HG03558 (cell line): ENCODE measurements at regions not wholly inside any gene's neighbourhood (a gene's known extent, or its start where the extent isn't known, plus 50 kb on each side); places are given as distances from the start of the nearest gene placed in this dataset.
"Not testable (repeated sequence)": the region's sequence is repeated elsewhere in the genome, so short reads cannot be mapped to it uniquely, and the experiment has no call there.

ENCODE experiments used
- ATAC-seq: cut with Tn5 transposase; IDR thresholded peaks from one replicate; pipeline ENCODE4 v1.9.1; 2021; ENCODE audit warnings: moderate number of reproducible peaks; ENCODE audit not compliant: unreplicated experiment; ENCODE audit errors: extremely low read depth

DNA sequence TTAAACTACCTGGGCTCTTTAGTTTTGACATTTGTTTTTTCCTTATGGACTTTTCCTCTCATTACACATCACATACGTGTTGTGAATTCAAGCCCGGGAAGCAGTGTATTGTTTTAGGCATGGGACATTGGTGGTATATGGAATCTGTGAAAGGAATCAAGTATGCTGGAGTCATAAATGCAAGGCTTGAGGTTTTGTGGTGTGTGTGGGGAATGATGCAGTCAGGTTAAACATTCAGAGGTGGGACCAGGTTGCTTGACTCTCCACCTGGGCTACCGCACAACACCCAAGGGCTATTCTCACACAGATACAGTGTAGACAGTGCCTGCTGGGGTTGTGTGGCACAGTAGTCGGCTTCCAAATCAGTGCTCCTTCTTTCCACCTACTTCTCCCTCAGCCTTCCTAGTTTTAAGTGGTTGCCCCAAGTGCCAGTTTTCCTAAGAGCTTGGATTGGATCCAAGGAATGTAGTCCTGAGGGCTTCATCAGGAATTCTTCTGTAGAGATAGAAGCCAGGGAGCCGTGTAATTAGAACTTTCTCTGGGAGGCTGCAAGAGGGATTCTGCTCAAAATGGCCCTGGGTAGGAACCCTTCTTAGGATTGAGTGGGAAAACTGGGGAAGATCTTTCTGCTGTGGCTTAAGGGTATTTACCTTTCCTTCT, 243.7 kb downstream of the C12orf75 start:
- no peak for ATAC-seq

GRCh38 chr12:105575235-105575634, 244.7 kb downstream of the C12orf75 start:
- ATAC-seq, result no peak

- ATAC-seq, result no peak
Measured at GRCh38 chr12:105576261-105576660, 245.8 kb downstream of the C12orf75 start.

- ATAC-seq, result no peak
Measured at GRCh38 chr12:105580821-105581352, 250.4 kb downstream of the C12orf75 start.

DNA sequence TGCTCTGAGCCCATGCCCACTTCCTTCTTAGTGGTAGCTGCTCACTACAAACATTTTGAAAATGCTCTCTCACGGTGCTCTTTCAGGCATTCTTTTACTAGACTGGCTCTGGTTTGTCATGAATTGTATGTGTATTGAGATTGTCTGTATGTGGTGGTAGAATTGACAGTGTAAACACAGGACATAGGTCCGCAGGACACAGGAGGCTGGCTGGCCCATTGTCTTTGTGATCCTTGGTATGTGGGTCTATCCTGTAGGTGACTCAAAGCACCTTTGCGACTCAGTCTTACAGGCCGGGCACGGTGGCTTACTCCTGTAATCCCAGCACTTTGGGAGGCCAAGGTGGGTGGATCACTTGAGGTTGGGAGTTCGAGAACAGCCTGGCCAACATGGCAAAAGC, 250.9 kb downstream of the C12orf75 start:
- ATAC-seq, result no peak

- no peak for ATAC-seq
Measured at GRCh38 chr12:105585107-105585506, 254.6 kb downstream of the C12orf75 start.

- ATAC-seq, result no peak
Measured at GRCh38 chr12:105587237-105587636, 256.7 kb downstream of the C12orf75 start.

DNA sequence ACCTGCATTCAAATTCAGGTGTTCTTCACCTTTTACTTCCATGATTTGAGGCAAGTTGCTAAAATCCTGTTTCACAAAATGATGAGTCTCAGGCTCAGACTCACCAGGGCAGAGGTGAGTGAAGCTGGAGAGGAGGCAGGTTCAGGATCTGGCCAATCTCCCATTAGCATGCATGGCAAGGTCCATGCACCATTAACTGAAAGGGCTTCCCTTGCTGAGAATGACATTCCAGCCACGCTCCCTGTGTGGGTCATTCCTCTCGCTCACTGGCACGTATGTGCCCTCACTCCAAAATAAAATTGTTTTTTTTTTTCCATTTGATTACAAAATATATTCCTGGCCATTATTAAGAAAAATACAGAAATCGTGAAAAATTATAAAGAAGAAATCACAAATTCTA, 257.6 kb downstream of the C12orf75 start:
- no peak for ATAC-seq

DNA sequence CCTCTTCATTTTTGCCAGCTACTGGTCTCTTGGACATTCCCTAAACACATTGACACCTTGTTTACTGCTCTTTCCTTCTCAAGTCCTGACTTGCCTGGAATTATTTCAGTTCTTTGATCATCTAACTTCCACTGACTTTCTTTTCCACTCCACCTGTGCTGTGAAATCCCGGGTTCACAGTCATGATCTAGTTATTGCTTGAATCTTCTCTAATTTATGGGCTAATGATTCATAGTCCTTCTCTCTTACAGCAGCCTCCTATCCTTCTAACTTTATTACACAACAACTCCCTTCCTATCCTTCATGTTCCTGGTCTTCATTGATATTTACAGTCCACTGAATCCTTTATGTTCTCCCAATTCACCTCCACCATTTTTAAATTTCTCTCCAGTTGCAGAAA, 260.1 kb downstream of the C12orf75 start:
- no peak for ATAC-seq

DNA sequence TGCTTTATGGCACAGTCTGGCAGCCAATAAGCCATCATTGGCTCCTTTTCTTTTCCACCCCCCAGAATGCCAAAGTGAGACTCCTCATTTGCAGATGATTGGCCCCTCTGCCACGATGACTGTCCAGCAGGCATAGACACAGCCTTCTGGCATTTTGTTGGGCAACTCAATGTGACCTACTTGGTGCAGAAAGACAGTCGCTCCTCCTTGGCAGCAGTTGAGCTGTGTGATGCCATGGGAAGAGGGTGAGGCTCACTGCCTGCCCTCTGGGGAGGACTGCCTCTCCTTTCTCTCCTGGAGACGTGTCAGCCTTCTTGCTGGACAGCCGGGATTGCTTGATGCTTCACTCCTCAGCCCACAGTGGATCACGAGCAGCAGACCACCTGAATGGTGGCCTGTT, 264.9 kb downstream of the C12orf75 start:
- no peak for ATAC-seq

DNA sequence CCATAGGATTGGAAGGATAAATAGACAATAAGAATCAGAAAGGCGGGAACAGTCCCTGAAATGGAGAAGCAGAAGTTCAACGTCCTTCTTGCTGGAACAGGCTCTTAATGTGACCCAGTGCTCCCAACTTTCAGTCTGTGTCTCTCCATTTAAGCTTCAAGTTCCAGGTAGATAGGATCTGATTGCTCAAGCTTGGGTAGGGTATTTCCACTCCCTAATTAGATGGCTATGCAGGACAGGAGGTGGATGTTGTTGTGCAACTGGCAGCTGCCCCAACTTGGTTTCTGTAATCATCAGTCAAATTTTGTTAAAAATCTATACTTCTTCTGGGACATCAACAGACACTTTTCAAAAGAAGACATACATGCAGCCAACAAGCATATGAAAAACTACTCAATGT, 266.2 kb downstream of the C12orf75 start:
- no peak for ATAC-seq

DNA sequence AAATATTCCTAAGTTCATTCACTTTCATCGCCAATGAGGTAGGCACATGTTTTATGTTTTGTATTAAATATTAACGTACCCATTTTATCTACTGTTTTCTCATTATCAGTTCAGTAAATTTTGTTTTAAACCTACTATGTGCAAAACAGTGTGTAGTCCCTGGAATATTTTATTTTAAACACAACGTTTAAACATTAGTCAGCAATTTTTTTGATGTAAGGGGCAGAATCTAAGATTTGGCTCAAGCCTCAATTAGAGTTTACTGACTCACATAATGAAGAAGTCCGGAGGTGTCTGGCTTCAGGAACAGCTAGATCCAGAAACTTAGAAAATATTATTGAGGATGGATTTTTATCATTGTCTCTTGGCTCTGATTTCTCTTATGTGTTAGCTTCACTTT, 267.5 kb downstream of the C12orf75 start:
- no peak for ATAC-seq

GRCh38 chr12:105600911-105601545, 270.5 kb downstream of the C12orf75 start:
- no peak for ATAC-seq

DNA sequence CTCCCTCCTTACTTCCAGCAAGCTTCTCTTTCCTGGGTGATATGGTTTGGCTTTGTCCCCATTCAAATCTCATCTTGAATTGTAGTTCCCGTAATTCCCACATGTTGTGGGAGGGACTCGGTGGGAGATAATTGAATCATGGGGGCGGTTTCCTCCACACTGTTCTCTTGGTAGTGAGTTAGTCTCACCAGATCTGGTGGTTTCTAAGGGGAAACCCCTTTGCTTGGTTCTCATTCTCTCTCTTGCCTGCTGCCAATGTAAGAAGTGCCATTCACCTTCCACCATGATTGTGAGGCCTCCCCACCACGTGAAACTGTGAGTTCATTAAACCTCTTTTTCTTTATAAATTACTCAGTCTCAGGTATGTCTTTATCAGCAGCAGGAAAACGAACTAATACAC, 271.8 kb downstream of the C12orf75 start:
- not testable (repeated sequence) for ATAC-seq

DNA sequence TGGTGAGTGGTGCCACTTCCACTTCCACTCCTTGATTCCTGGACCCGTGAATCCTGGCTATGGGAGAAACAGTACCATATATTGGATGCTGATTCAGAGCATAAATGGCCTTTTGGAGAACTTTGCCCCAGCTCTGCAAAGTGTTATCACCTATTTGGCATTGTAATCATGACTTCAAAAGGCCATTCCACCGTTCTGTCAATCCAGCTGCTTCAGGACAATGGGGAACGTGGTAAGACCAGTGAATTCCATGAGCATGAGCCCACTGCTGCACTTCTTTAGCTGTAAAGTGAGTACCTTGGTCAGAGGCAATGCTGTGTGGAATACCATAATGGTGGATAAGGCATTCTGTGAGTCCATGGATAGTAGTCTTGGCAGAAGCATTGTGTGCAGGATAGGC, 273.8 kb downstream of the C12orf75 start:
- ATAC-seq, result not testable (repeated sequence)

GRCh38 chr12:105606613-105607012, 276.1 kb downstream of the C12orf75 start:
- not testable (repeated sequence) for ATAC-seq

- not testable (repeated sequence) for ATAC-seq
Measured at GRCh38 chr12:105609001-105609400, 278.5 kb downstream of the C12orf75 start.

- no peak for ATAC-seq
Measured at GRCh38 chr12:105610459-105610858, 280.0 kb downstream of the C12orf75 start.

DNA sequence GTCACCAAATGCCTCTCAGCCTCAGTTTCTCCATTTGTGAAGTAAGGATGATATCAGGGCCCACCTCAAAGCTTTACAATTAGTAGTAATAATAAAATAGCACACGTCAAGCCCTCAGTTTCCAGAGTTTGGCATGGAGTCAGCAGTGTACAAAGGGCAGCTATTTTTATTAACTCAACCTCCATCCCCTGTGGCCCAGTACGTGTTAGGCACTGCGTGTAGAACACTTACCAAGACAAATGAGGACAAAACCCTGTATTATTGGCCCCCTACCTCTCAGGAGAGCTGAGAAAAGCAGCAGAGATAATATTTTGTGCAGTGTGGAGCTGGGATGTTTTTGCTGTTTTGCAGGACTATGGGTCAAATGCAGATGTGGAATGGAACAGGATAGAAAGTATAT, 280.8 kb downstream of the C12orf75 start:
- no peak for ATAC-seq

GRCh38 chr12:105613269-105613668, 282.8 kb downstream of the C12orf75 start:
- ATAC-seq, result no peak

GRCh38 chr12:105613887-105614286, 283.4 kb downstream of the C12orf75 start:
- ATAC-seq, result no peak
